Left ventricle myocardium inferior (tissue), 1 donor: ENCODE measurements at regions not wholly inside any gene's neighbourhood (a gene's known extent, or its start where the extent isn't known, plus 50 kb on each side); places are given as distances from the start of the nearest gene placed in this dataset.

Experiments
- DNase-seq: peaks from one replicate; pipeline ENCODE4 v3.0.0-alpha.2; 2020
- H3K27ac ChIP-seq: fragments of 200-600 bp; replicated peaks from 2 replicates; pipeline ENCODE4 v1.8.0; 2021
- H3K27me3 ChIP-seq: fragments of 200-600 bp; 2 replicates; pipeline ENCODE4 v1.8.0; 2021; ENCODE audit warnings: low read depth
- H3K36me3 ChIP-seq: fragments of 200-600 bp; 2 replicates; pipeline ENCODE4 v1.8.0; 2021
- H3K4me1 ChIP-seq: fragments of 200-600 bp; 2 replicates; pipeline ENCODE4 v1.8.0; 2021
- H3K4me3 ChIP-seq: fragments of 200-600 bp; 2 replicates; pipeline ENCODE4 v1.8.0; 2021; ENCODE audit warnings: mild to moderate bottlenecking, moderate library complexity
- H3K9me3 ChIP-seq: fragments of 200-600 bp; replicated peaks from 2 replicates; pipeline ENCODE4 v1.8.0; 2021
- CTCF ChIP-seq: fragments of 200-600 bp; IDR thresholded peaks from 2 replicates; pipeline ENCODE4 v1.8.0; 2021; ENCODE audit warnings: antibody characterized with exemption, mild to moderate bottlenecking, borderline replicate concordance
- intact Hi-C: fragments of 100-400 bp; cut with micrococcal nuclease; formaldehyde crosslinking; loops from one replicate; pipeline ENCODE4 v1.11.0; 2022
- donor health status: DM: no; HTN: yes; CAD: no; lungs with severe emphysema.

GRCh38 chr22:44438481-44439131 is 59.4 kb downstream of the RTL6 start:
- Histone ChIP-seq H3K4me3 (no peak overlapping the region), H3K9me3 (no peaks in the 10 kb centered on the region), H3K27me3 (no peaks in the 10 kb centered on the region), H3K36me3 (no peaks in the 10 kb centered on the region), H3K4me1 (peaks cover 8% of the 10 kb centered on the region), H3K27ac (no peak overlapping the region)
- DNase-seq: no peak
- no peak for TF ChIP-seq CTCF
- intact Hi-C loops: no loop called here

DNA sequence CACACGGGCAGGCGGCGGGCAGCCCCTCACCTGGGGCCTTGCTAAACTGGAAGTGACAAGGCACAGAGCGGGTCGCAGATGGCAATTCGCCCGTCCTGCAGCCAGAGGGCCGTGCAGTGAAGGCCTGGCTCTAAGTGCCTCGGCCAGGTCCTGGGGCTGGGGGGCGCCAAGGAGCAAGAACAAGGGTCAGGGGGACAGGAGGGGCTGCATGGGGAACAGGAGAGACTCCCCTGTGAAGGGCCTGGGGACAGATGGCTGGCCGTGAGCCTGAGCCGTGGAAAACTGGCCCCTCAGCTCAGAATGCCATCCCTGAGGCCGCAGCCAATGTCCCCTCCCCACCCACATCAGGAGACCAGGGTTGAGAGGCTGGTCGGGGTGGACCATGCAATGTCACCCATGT is 60.0 kb downstream of the RTL6 start:
- intact Hi-C loops: no loop called here
- no peak overlapping the region for H3K27ac ChIP-seq
- H3K9me3 ChIP-seq: no peaks in the 10 kb centered on the region
- TF ChIP-seq CTCF: no peak
- H3K27me3 ChIP-seq: no peaks in the 10 kb centered on the region
- H3K4me1 ChIP-seq: peaks cover 3% of the 10 kb centered on the region
- no peak overlapping the region for H3K4me3 ChIP-seq
- DNase-seq: no peak
- H3K36me3 ChIP-seq: no peaks in the 10 kb centered on the region

DNA sequence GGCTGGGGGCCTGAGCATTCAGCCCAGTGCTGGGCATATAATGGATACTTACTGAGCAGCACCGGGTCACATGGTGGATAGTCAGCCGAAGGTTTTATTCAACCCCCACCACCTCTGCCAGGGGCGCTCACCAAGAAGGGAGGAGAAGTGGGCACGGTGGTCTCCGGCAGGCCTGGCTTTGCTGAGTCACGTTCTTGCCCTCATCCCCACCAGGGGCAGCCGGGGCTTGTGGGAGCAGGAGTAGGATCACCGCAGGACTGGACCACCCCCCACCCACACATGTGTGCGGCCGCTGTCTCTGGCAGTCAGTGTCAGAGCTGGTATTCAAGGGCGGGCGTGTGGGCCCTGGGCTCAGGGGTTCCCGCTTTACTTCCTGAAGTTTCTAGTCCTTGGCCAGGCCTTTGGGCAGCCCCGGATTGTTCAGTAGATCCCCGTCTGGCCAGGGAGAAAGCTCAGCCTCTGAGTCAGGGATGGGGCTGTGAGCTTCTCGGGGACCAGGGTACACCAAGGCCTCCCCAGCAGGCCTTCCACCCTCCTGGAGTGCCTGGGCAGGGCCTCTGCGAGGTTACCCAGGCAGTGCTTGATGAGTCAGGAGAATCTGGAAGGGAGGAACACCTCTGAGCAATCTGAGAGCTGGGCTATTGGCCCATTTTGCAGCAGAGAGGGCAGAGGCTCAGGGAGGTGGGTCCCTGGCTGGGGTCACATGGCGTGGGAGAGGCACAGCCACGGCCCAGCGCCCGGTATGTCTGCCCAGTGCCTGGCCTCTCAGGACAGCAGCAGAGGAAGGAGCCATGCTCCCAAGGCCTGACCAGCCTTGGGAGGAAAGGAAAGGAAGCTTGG is 60.6 kb downstream of the RTL6 start:
- H3K36me3 ChIP-seq: no peaks in the 10 kb centered on the region
- no peak overlapping the region for H3K4me3 ChIP-seq
- no peak for TF ChIP-seq CTCF
- H3K27ac ChIP-seq: no peak overlapping the region
- no peaks in the 10 kb centered on the region for H3K4me1 ChIP-seq
- H3K27me3 ChIP-seq: no peaks in the 10 kb centered on the region
- H3K9me3 ChIP-seq: no peaks in the 10 kb centered on the region
- DNase-seq: no peak
- intact Hi-C loops: no loop called here

DNA sequence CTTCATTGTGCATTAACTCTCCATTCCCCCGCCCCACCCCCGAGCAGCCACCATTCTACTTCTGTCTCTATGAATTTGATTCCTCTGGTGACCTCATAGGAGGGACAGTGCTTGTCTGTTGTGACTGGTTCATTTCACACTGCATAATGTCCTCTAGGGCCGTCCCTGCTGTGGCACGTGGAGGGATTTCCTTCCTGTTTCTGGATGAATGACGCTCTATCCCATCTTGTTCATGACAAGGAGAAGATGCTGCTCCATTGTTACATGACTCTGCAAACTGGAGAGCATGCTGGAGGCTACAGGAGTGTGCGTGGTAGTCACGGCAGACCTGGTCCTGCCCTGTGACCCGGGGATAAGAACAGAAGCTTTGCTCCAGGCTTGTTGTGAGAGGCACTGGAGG is 61.3 kb downstream of the RTL6 start:
- no peaks in the 10 kb centered on the region for H3K9me3 ChIP-seq
- no peaks in the 10 kb centered on the region for H3K27me3 ChIP-seq
- H3K27ac ChIP-seq: no peak overlapping the region
- H3K36me3 ChIP-seq: no peaks in the 10 kb centered on the region
- TF ChIP-seq CTCF: no peak
- intact Hi-C loops: no loop called here
- H3K4me3 ChIP-seq: no peak overlapping the region
- DNase-seq: no peak
- H3K4me1 ChIP-seq: no peaks in the 10 kb centered on the region

DNA sequence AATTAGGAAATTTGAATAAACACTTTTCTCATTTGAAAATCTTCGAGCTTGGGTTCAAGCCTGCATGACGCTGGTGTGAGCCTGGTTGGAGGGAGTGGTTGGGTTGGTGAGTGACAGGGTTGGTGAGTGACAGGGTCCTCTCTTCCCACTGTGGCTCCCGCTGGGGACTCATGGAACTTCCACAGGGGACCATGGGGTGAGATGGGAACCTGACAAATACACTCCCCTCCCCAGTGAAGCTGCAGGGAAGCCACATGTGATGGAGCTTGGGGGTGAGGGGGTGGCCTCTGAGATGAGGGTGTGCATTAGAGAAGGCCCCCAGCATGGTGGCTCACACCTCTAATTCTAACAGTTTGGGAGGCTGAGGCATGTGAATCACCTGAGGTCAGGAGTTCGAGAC is 66.8 kb downstream of the RTL6 start:
- no peak for DNase-seq
- Histone ChIP-seq H3K36me3 (no peaks in the 10 kb centered on the region), H3K9me3 (no peaks in the 10 kb centered on the region), H3K4me3 (no peak overlapping the region), H3K4me1 (no peaks in the 10 kb centered on the region), H3K27ac (no peak overlapping the region), H3K27me3 (peaks cover 16% of the 10 kb centered on the region)
- intact Hi-C loops: no loop called here
- no peak for TF ChIP-seq CTCF
